ENCODE measurements at regions not wholly inside any gene's neighbourhood (a gene's known extent, or its start where the extent isn't known, plus 50 kb on each side); places are given as distances from the start of the nearest gene placed in this dataset.

- Histone ChIP-seq H3K4me2 (ENCODE audit: low read length, poor library complexity, severe bottlenecking) (no peak overlapping the region), H3K4me1 (ENCODE audit: control insufficient read depth, insufficient read depth, low read depth, low read length) (no peaks in the 10 kb centered on the region), H2AK5ac (ENCODE audit: low read length, severe bottlenecking) (no peak overlapping the region), H2BK12ac (ENCODE audit: low read length in 2 of 2) (no peak overlapping the region), H3K23ac (ENCODE audit: low read length in 2 of 2) (no peak overlapping the region), H3K27me3 (ENCODE audit: control insufficient read depth in 1 of 2, insufficient read depth in 1 of 2, low read length in 2 of 2) (no peaks in the 10 kb centered on the region), H2BK5ac (ENCODE audit: low read depth, low read length, poor library complexity, severe bottlenecking) (no peak overlapping the region), H3K18ac (ENCODE audit: low read depth in 1 of 2, low read length in 2 of 2) (no peak overlapping the region), H4K91ac (ENCODE audit: low read length) (no peak overlapping the region), H3K4me3 (ENCODE audit: insufficient read depth in 1 of 2, low read depth in 1 of 2, low read length in 2 of 2) (no peak overlapping the region), H3K79me1 (replicated peaks; ENCODE audit: low read length, poor library complexity, severe bottlenecking) (no peaks in the 10 kb centered on the region), H3K9me3 (ENCODE audit: control insufficient read depth, low read length) (peaks cover 3% of the 10 kb centered on the region), H3K9ac (ENCODE audit: low read length) (no peak overlapping the region), H3K14ac (ENCODE audit: low read length in 2 of 2) (no peak overlapping the region), H2AFZ (ENCODE audit: low read depth, low read length) (no peak overlapping the region), H2BK120ac (ENCODE audit: low read depth, low read length) (no peak overlapping the region), H4K8ac (ENCODE audit: low read length) (no peak overlapping the region), H3K27ac (ENCODE audit: low read length, poor library complexity, severe bottlenecking) (no peak overlapping the region), H3K36me3 (ENCODE audit: control insufficient read depth in 1 of 2, insufficient read depth in 2 of 2, low read depth in 1 of 2, low read length in 2 of 2) (no peaks in the 10 kb centered on the region), H2BK15ac (ENCODE audit: low read depth, poor library complexity, severe bottlenecking) (no peak overlapping the region), H3K4ac (ENCODE audit: low read depth in 1 of 2, low read length in 2 of 2) (no peak overlapping the region)
- 51% methylated on average over 3 of the region's 3 CpGs for WGBS
- DNase-seq: no peak
Observed at GRCh38 chr20:7596541-7596940, 343.7 kb downstream of the HAO1 start.

DNA sequence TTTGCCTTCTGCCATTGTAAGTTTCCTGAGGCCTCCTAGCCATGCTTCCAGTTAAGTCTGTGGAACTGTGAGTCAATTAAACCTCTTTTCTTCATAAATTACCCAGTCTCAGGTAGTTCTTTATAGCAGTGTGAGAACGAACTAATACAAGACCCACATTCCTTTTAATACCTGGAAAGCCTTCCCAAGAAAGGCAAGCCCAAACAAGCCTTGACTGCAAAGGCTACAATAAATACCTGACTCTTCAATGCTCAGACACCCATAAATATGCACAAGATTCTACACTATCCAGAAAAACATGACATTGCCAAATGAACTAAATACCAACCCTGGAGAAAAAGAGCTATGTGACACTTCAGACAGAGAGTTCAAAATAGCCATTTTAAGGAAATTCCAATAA lies 338.8 kb downstream of the HAO1 start:
- Histone ChIP-seq H3K79me1 (replicated peaks; ENCODE audit: low read length, poor library complexity, severe bottlenecking) (no peaks in the 10 kb centered on the region), H2AFZ (ENCODE audit: low read depth, low read length) (no peak overlapping the region), H3K27me3 (ENCODE audit: control insufficient read depth in 1 of 2, insufficient read depth in 1 of 2, low read length in 2 of 2) (no peaks in the 10 kb centered on the region), H2BK5ac (ENCODE audit: low read depth, low read length, poor library complexity, severe bottlenecking) (no peak overlapping the region), H3K4me3 (ENCODE audit: insufficient read depth in 1 of 2, low read depth in 1 of 2, low read length in 2 of 2) (no peak overlapping the region), H3K9me3 (ENCODE audit: control insufficient read depth, low read length) (peaks cover 16% of the 10 kb centered on the region), H4K8ac (ENCODE audit: low read length) (no peak overlapping the region), H3K27ac (ENCODE audit: low read length, poor library complexity, severe bottlenecking) (no peak overlapping the region), H2BK15ac (ENCODE audit: low read depth, poor library complexity, severe bottlenecking) (no peak overlapping the region), H3K18ac (ENCODE audit: low read depth in 1 of 2, low read length in 2 of 2) (no peak overlapping the region), H2AK5ac (ENCODE audit: low read length, severe bottlenecking) (no peak overlapping the region), H3K4ac (ENCODE audit: low read depth in 1 of 2, low read length in 2 of 2) (no peak overlapping the region), H3K14ac (ENCODE audit: low read length in 2 of 2) (no peak overlapping the region), H3K4me2 (ENCODE audit: low read length, poor library complexity, severe bottlenecking) (no peak overlapping the region), H2BK12ac (ENCODE audit: low read length in 2 of 2) (no peak overlapping the region), H3K4me1 (ENCODE audit: control insufficient read depth, insufficient read depth, low read depth, low read length) (no peaks in the 10 kb centered on the region), H3K23ac (ENCODE audit: low read length in 2 of 2) (no peak overlapping the region), H2BK120ac (ENCODE audit: low read depth, low read length) (no peak overlapping the region), H4K91ac (ENCODE audit: low read length) (no peak overlapping the region), H3K9ac (ENCODE audit: low read length) (no peak overlapping the region), H3K36me3 (ENCODE audit: control insufficient read depth in 1 of 2, insufficient read depth in 2 of 2, low read depth in 1 of 2, low read length in 2 of 2) (no peaks in the 10 kb centered on the region)
- no peak for DNase-seq
- 88% methylated on average over 1 of the region's 1 CpG for WGBS

GRCh38 chr20:7606941-7607340 lies 333.3 kb downstream of the HAO1 start:
- H3K14ac ChIP-seq (ENCODE audit: low read length in 2 of 2): no peak overlapping the region
- no peaks in the 10 kb centered on the region for H3K27me3 ChIP-seq (ENCODE audit: control insufficient read depth in 1 of 2, insufficient read depth in 1 of 2, low read length in 2 of 2)
- no peak overlapping the region for H3K4ac ChIP-seq (ENCODE audit: low read depth in 1 of 2, low read length in 2 of 2)
- H3K4me2 ChIP-seq (ENCODE audit: low read length, poor library complexity, severe bottlenecking): no peak overlapping the region
- H3K9me3 ChIP-seq (ENCODE audit: control insufficient read depth, low read length): peaks cover 17% of the 10 kb centered on the region
- no peak overlapping the region for H3K27ac ChIP-seq (ENCODE audit: low read length, poor library complexity, severe bottlenecking)
- H4K8ac ChIP-seq (ENCODE audit: low read length): no peak overlapping the region
- H3K18ac ChIP-seq (ENCODE audit: low read depth in 1 of 2, low read length in 2 of 2): no peak overlapping the region
- H3K23ac ChIP-seq (ENCODE audit: low read length in 2 of 2): no peak overlapping the region
- no peak overlapping the region for H2AFZ ChIP-seq (ENCODE audit: low read depth, low read length)
- WGBS: no CpG with 5 or more reads among the region's 3 CpGs
- no peak for DNase-seq
- H2BK120ac ChIP-seq (ENCODE audit: low read depth, low read length): no peak overlapping the region
- no peaks in the 10 kb centered on the region for H3K36me3 ChIP-seq (ENCODE audit: control insufficient read depth in 1 of 2, insufficient read depth in 2 of 2, low read depth in 1 of 2, low read length in 2 of 2)
- no peaks in the 10 kb centered on the region for H3K79me1 ChIP-seq (replicated peaks; ENCODE audit: low read length, poor library complexity, severe bottlenecking)
- no peak overlapping the region for H2BK15ac ChIP-seq (ENCODE audit: low read depth, poor library complexity, severe bottlenecking)
- no peak overlapping the region for H2BK12ac ChIP-seq (ENCODE audit: low read length in 2 of 2)
- H3K9ac ChIP-seq (ENCODE audit: low read length): no peak overlapping the region
- H2AK5ac ChIP-seq (ENCODE audit: low read length, severe bottlenecking): no peak overlapping the region
- no peak overlapping the region for H3K4me3 ChIP-seq (ENCODE audit: insufficient read depth in 1 of 2, low read depth in 1 of 2, low read length in 2 of 2)
- no peak overlapping the region for H4K91ac ChIP-seq (ENCODE audit: low read length)
- no peak overlapping the region for H2BK5ac ChIP-seq (ENCODE audit: low read depth, low read length, poor library complexity, severe bottlenecking)
- H3K4me1 ChIP-seq (ENCODE audit: control insufficient read depth, insufficient read depth, low read depth, low read length): no peaks in the 10 kb centered on the region

DNA sequence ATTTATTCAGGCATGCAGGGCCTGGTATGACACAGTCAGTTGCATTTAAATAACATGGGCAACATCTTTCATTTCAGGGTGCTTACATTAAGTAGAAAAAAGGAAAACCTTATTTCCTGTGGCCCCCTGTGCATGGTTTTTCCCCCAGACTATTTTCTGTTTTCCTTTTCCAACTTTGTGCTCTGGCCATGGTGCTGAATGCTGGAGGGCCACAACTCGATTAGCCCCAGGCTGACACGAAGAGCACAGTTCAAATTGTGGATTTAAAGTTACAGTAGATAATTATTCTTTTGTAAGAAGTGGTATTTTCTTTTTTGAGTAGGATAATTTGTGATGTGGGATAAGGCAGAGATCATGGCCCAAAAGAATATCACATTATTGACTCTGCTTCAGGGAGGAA lies 332.0 kb downstream of the HAO1 start:
- no peak overlapping the region for H3K18ac ChIP-seq (ENCODE audit: low read depth in 1 of 2, low read length in 2 of 2)
- no peaks in the 10 kb centered on the region for H3K4me1 ChIP-seq (ENCODE audit: control insufficient read depth, insufficient read depth, low read depth, low read length)
- H3K79me1 ChIP-seq (replicated peaks; ENCODE audit: low read length, poor library complexity, severe bottlenecking): no peaks in the 10 kb centered on the region
- H2BK120ac ChIP-seq (ENCODE audit: low read depth, low read length): no peak overlapping the region
- H3K4me3 ChIP-seq (ENCODE audit: insufficient read depth in 1 of 2, low read depth in 1 of 2, low read length in 2 of 2): no peak overlapping the region
- H3K36me3 ChIP-seq (ENCODE audit: control insufficient read depth in 1 of 2, insufficient read depth in 2 of 2, low read depth in 1 of 2, low read length in 2 of 2): no peaks in the 10 kb centered on the region
- no peak overlapping the region for H4K91ac ChIP-seq (ENCODE audit: low read length)
- H2AFZ ChIP-seq (ENCODE audit: low read depth, low read length): no peak overlapping the region
- H3K23ac ChIP-seq (ENCODE audit: low read length in 2 of 2): no peak overlapping the region
- H4K8ac ChIP-seq (ENCODE audit: low read length): no peak overlapping the region
- DNase-seq: peak; percentile 14
- peaks cover 11% of the 10 kb centered on the region for H3K9me3 ChIP-seq (ENCODE audit: control insufficient read depth, low read length)
- H3K4me2 ChIP-seq (ENCODE audit: low read length, poor library complexity, severe bottlenecking): no peak overlapping the region
- H3K27ac ChIP-seq (ENCODE audit: low read length, poor library complexity, severe bottlenecking): no peak overlapping the region
- no peak overlapping the region for H3K9ac ChIP-seq (ENCODE audit: low read length)
- no peak overlapping the region for H2BK5ac ChIP-seq (ENCODE audit: low read depth, low read length, poor library complexity, severe bottlenecking)
- no peak overlapping the region for H2AK5ac ChIP-seq (ENCODE audit: low read length, severe bottlenecking)
- H2BK12ac ChIP-seq (ENCODE audit: low read length in 2 of 2): no peak overlapping the region
- H3K4ac ChIP-seq (ENCODE audit: low read depth in 1 of 2, low read length in 2 of 2): no peak overlapping the region
- H3K14ac ChIP-seq (ENCODE audit: low read length in 2 of 2): no peak overlapping the region
- H3K27me3 ChIP-seq (ENCODE audit: control insufficient read depth in 1 of 2, insufficient read depth in 1 of 2, low read length in 2 of 2): no peaks in the 10 kb centered on the region
- no peak overlapping the region for H2BK15ac ChIP-seq (ENCODE audit: low read depth, poor library complexity, severe bottlenecking)
- WGBS: 21% methylated on average over 2 of the region's 2 CpGs
